Erythroblast (primary cell): ENCODE measurements at regions not wholly inside any gene's neighbourhood (a gene's known extent, or its start where the extent isn't known, plus 50 kb on each side); places are given as distances from the start of the nearest gene placed in this dataset.

ENCODE experiments used
- GATA1 ChIP-seq: IDR thresholded peaks from 2 replicates; pipeline ENCODE4 v1.6.1; 2011; ENCODE audit warnings: low read depth, mild to moderate bottlenecking, control low read depth, low read length, moderate library complexity
- POLR2A ChIP-seq: IDR thresholded peaks from 2 replicates; pipeline ENCODE4 v1.6.1; 2011; ENCODE audit warnings: mild to moderate bottlenecking, low read length

- no peak for TF ChIP-seq POLR2A
- TF ChIP-seq GATA1 = no peak
Observed at GRCh38 chr2:150091846-150092245, 395.6 kb downstream of the RND3 start.
